ENCODE measurements at regions not wholly inside any gene's neighbourhood (a gene's known extent, or its start where the extent isn't known, plus 50 kb on each side); places are given as distances from the start of the nearest gene placed in this dataset.

DNA sequence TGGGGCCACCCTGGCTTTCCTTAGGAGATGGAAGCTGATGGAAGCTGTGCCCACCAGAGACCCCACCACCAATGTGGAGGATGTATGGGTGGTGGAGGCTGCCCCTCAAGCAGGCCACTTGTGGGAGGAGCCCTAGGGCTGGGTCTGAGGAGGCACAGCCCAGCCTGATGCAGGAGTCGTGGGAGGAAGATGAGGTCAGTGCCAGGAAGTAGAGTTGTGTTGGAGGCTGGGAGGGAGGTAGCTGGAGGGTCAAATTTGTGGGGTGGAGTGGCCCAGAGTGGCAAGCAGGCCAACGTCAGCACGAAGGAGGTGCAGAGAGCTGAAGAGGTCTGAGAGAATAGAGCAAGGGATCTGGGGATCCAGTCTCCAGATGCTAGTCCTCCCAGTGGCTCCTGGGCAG is 119.0 kb upstream of the USP24 start:
- no peak for DNase-seq

DNA sequence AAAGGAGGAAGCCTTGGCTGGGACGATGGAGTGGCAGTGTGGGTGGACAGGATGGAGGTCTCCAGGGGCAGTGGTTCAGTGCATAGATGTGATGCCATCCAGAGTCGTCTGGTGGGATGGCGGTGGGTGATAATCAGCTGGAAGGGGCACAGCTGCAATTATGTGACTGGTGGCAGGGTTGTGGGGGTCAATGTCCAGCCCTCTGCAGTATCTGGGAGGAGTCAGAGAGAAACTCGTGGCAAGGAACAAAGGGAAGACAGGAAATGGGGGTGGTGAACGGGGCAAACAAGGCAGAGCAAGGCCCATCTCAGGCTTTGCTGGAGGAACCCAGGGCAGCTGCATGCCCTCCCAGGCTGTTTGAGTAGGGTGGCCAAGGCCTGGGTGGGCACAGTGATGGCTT is 118.3 kb upstream of the USP24 start:
- no peak for DNase-seq

DNA sequence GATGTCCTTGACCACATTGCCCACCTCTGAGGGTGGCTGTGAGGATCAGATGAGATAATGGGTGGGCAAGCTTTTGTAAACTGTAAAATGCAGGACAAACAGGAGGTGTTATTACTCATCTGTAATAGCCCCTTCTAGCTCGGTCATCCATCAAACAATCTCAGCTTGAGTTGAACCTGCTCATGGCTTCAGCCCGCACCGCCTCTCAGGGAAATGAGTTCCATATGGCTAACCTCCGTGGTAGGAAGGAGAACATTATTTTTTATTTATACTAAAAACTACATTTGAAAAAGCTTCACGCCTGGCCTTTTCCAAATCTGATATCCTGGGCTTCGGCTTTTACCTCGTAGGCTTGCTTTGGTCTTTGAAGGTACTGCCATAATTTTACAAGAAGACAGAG is 116.2 kb upstream of the USP24 start:
- DNase-seq = no peak

DNA sequence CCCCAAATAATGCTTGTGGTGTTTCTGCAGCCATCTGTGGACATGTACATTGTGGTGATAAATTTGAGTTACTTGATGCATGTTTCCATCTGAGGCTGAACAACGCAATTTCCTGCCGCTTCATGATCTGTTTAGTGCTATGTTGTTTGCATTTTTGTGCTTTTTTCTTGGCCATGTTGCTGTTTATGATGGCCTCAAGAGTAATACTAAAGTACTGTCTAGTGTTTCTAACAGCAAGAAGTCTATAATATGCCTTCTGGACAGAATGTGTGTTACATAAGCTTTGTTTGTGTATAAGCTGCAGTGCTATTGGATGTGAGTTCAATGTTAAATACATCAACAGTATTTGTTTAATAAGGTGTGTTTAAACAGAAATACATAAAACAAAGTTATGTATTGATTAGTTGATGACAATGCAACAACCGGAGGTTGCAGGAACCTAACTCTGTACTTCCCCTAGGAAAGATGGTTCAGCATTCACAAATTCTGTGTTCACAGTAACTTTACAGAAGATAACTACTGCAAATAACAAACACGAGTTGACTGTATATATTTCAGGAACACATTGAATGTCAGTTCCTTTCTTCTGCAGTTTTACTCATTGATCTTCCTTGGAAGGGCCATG is 114.8 kb upstream of the USP24 start:
- no peak for DNase-seq

DNA sequence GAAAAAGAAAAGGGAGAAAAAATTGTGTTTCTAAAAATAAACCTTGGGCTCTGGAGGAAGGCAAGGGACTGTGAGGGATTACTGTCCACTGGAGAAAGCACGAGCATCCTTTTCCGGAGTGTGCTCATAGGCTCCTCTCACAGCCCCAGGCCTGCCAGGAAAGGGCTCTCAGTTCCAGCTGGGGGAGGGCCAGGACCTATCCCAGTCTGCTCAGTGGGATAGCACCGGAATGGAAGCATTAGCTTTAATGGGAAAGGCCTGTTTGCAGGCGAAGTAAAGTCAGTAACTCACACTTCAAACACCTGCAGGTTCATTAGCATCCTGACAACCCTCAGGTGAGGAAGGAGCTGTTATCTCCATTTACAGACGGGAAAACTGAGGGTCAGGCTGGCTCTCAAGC is 113.9 kb upstream of the USP24 start:
- no peak for DNase-seq

DNA sequence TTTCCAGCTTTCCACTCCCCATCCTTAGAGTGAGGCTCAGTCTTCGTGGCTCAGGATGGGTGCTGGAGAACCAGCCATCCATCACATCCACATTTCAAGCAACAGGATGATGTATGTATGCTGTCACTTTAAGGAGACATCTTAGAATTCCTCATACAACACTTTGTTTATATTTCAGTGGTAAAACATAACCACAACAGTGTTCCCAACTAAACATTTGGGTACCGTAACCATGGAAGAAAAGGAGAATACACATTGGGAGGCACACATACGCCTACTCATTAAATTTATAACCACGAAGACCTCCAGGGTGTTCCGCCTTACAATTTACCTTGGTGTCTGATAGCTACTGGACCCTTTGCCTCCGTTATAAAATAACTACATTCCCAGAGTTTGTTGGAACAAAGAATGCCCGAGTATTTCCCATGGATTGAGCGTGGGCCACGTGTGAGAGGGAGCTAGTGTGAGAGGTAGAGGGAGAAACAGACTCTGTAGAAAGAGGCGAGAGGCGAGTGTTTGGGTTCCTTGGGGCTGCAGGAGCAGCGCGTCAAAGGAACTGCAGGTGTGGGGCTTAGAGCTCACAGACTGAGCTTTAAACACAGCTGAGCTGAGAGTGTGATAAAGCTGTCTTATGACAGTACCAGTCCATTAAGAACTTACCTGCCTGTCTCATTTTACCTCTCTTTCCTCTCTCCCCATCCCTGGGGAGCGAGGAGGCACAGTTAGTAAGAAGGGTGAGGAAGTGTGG is 111.5 kb upstream of the USP24 start:
- DNase-seq = no peak

DNA sequence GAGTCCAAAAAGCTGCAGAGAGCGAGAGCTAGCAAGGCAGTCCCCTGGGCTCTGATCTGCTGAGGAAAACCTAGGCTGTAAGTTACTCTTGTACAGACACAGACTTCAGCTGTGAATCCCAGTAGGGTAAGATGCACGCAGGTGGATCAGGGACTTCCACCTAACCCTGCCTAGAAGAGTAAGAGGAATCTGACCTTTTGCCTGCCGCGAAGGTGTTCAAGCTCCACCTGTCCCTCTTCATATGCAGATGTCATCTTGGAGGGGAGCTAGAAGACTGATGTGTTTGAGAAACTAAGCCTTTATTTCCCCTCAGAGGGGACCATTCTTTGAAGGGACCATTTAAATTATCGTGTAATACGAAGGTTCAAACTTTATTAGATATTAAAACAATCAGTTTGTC is 108.6 kb upstream of the USP24 start:
- DNase-seq = no peak

DNA sequence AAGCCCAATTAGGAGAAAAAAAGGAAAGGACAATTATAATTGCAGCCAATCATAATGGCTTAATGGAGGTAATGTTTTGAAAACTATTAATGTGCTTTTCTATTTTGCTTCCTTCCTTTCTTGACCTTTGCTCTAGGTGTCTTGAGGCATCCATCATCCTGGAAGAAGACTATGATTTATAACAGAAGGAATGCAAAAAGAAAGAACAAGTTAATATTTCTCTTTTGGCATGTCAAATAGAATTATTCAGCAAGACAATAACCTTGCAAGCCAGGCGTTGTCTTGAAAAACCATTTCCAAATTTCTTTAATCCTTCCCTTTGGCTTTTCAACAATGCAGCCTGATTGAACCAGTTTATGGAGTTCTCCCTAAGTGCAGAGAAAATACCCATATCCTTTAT is 107.7 kb upstream of the USP24 start:
- no peak for DNase-seq

DNA sequence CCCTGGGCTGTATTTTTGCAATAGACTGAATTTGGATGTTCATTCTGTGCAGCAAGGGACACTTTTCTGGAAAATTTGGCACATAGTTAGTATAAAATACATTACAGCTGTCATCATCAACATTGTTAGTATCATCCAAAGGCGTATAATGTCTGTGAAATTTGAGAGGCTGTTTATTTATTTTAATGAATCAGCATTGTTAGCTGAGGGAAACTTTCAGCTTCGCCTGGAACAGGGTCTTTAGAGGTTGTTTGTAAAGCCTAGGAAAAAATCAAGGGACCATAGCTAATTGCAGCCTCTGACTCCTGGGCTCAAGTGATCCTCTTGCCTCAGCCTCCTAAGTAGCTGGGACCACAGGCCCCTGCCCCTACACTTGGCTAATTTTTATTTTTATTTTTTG is 106.8 kb upstream of the USP24 start:
- no peak for DNase-seq

DNA sequence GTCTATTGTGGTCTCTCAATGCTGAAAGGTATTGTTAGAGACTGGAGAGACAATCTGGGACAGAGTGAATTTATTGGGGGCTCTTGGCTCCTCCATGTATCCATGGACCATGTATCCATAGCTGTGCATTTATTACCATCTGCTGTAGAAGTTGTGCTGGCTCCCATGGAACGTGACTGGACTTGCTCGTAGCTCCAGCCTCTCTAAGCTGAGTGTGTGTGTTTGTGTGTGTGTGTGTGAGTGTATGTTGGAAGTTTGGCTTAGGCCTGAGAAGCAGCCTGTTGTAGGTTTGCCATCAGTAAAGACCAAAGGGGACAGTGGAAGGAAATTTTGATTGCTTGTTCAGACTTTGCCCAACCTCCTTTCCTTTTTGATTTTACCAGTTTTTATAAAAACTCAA is 105.7 kb upstream of the USP24 start:
- DNase-seq = no peak

DNA sequence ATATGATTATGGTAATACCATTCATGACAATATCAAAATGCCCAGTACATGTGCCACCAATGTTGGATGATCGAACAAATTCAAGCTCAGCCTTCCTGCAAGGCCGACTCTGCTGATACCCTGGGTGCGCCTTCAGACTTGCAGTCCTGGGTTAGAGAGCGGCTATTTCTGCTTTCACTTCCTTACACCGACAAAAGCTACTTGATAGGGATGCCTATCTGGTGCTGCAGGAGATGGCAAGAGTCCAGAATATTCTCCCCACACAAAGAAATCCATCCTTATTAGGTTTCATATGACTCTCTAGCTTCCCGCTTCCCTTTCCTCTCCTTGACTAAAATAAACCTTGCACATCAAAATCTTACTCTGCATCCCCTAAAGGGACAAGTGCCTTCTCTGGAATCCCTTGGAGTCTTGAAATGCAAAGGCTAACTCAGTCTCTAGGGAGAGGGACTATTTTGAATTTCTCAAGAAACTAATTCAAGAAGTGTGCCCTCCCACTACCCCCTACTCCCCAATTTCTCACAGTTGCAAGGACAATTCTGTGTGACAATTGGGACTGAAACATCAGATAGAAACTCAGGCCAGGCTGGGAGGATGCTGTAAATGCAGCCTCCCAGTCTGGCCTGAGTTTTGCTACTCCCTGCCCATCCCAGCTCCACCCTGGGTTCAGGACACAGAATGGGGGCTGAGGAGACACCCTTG is 103.1 kb upstream of the USP24 start:
- DNase-seq = no peak

DNA sequence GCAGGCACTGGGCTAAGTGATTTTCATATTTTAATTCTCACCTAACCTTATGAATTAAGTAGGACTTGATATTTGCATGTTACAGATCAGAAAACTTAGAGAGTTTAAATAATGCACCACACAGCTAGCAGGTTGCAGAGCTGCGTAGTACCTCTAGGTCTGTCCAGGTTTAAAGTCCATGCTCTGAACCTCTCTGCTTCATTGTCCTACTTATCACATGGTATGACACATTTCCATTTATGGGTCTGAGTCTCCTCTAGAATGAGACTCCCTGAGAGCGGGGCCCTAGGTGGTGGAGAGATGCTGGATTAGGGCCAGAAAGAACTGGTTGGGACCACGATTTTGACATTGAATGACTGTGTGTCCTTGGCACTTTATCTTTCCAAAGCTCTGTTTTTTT is 102.5 kb upstream of the USP24 start:
- DNase-seq = no peak

DNA sequence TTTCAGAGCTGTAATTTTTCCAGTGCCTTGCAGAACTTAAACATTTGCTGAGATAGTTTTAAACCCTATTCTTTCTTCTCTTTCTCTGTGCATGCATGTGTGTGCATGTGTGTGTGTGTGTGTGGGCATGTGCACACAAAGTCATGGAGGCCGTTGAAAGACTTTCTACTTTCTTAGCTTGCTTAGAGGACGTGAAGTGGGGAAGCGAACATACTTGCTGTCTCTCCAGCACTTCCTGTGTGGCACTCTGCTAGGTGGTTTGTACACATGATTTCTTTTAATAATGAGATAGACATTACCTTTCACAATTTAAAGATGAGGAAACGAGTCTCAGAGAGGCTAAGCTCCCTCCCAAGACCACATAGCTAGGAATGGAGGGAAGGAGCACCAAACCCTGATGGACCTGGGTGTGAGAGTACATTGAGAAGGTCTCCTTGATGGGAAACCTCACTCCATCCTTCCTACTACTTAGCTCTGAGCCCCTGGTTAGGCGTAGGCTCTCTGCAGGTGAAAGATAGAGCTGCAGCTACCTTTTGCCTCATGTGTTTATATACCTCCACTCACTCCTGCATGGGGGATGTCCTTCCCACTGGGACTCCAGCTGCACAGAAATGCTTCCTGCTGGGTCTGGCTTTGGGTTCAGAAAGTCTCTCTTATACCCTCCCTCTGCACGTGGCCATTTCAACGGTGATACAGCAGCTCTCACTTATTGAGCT is 101.9 kb upstream of the USP24 start:
- peak; percentile 1 for DNase-seq

DNA sequence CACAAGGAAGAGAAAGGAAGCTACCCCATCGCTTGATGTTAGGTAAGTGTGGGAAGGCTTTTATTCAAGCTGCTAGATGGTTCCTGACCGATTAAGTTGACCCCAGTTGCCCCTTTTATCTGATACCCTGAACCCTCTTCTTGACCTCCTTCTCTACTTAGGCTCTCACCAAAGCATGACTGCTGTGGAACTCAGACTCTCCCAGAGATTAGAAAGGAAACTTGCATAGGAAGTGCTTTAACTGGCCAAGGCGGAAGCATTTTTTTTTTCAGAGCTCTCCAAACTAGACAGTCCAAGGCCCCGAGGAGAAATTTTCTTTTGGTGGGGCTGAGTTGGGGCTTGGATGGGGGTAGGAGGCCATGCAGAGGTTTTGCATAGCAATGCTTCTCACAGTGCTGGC is 101.3 kb upstream of the USP24 start:
- DNase-seq = no peak

DNA sequence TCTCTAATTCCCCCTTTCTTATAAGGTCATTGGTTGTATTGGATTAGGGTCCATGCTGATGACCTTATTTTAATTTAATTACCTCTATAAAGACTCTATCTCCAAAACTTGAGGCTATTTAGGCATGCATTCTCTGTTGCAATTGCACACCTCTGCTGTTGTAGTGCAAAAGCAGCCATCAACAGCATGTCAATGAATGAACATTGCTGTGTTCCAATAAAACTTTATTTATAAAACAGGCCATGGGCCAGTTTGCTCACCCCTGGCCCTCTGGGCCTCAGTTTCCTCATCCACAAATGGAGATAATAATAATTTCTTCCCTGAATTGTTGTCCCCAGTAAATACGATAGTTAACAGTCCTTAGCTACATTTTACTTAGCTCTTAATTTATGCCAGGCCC is 100.4 kb upstream of the USP24 start:
- DNase-seq = no peak

DNA sequence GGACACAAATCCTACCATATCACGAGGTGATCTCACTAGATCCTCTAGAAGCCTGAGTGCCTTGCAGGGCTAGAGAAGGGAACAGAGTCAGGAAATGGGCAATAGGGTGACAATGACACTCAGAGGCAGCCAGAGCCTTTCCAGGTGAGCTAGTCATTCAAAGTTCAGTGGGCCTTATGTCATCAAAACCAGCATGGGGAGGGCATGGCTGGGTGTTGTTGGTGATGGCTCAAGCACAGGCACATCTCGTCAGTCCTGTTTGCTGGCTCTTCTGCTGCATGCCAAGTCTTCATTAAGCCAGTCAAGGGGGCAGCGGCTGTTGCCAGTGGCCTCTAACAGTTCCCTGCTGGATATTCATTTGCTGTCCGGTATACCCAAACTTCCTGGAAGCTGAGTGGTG is 99.6 kb upstream of the USP24 start:
- no peak for DNase-seq

DNA sequence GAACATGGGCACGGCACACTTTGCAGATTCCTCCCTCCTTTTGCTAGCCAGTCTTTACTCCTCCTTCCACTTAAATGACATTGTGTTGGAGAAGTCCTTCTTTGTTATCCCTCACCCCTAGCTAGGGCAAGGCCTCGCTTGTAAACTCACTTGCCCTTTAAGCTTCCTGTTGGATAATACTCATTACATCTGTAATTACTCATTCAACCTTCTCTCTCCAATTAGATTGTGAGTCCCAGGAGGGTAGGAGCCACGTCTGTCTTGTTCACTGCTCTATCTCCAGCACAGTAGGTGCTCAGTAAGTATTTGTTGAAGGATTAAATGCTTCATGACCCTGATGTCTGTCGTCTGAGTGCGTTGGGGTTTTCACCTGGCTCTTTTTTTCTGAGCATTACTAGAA is 98.7 kb upstream of the USP24 start:
- peak; percentile 83 for DNase-seq

DNA sequence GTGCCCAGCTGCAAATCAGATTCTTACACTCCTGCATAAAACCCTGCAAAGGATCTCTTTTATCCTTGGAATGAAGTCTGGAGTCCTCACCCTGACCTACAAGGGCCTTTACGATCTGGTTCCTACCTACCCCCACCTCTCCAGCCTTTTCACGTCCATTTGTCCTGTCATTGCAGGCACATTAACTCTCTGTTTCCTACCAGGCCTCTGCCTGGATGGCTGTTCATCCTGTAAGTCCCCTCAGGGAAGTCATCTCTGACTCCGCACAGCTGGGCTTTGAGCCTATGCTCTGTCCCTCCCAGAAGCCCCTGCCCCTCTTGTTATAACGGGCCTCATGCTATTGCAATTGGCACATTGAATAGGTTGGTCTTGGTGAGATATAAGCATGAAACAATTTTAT is 96.8 kb upstream of the USP24 start:
- DNase-seq = no peak

DNA sequence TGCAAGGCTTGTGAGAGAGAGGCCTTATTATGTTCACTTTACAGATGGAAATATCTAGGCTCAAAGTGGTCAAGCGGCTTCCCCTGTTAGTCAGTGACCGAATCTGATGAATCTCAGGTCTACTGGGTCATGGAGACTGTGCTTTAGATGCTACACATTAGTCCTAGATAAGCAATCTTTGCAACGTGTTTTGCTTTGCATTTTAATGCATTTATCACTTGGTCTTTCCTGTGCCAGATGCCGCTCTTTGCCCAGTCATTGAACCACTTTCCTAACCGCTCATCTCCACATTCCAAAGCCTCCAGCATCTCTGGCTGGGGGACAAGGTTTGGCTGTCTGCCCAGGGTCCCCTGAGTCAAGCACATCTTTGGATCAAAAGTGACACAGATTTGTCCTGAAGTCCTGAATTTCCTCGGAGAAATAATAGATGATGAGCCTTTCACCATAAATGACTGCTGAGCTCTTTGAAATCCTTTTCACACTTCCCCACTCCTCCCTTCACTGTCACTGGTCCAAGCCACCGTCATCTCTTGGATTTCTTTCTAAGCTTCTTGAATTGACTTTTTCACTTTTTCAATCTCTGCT is 96.0 kb upstream of the USP24 start:
- DNase-seq = no peak

DNA sequence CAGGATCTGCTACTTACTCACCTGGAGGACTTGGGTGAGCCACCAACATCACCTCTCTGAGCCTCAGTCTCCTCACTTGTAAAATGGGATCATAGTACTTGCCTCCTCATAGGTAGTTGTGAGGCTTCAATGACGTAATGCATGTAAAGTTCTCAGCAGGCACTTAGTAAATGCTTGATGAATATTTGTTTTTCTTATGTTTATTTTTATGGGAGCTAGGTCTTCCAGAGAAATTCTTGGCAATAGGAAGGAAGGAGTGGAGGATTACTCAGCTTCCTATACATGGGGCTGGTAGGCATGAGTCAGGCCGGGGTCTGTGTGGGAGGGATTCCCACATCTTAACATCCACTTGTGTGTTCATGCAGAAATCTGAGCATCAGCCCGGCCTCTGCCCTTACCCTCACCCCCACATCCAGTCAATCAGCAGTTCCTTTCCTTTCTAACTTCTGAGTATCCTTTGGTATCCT is 95.4 kb upstream of the USP24 start:
- DNase-seq = no peak

DNA sequence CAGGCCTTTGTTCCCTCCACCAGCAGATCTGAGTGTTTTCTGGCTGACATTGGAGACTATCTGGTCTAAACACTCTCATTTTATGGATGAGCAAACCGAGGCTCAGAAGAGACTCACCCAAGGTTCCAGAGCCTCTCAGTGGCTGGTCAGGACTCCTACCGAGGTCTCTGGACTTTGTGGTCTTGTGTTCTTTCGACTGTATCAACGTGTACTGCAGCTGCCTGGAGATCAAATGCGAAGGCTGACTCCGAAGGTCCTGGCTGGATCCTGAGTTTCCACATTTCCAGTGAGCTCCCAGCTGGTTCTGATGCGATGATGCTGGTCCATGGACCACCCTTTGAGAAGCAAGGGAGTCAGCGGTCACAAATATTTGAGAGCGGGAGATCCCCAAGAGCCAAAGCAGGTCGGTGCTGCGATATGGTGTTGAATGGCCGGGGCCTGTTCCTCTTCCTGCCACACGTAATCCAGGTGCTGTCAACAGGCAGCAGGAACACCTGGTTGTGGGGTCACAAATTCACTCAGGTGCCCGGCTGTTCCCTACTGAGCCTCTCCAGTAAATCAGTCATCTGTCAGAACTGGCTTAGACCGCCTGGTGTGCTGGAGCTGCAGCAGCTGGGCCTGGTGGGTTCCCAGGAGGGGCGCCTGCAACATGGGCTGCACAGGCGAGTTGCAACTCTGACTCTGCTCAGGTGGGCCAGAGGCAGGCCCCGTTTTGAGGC is 94.8 kb upstream of the USP24 start:
- DNase-seq = no peak

DNA sequence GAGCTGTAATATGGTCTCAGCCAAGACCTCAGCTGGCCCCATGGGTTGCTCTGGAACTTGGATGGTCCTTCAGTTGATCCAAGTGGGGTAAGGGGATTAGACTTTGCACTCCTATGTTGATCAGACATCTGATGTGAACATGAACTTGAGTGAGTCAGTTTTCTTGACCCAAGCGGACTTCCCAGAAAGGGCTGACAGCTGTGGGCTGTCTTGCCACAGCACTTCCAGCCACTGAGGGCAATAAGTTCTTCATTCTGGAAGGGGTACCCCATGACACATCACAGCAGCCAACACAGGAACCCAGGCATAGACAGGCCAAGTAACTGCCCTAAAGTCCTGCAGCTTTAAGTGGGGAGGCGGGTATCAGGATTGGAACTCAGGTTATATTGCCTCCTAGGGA is 93.9 kb upstream of the USP24 start:
- DNase-seq = no peak

DNA sequence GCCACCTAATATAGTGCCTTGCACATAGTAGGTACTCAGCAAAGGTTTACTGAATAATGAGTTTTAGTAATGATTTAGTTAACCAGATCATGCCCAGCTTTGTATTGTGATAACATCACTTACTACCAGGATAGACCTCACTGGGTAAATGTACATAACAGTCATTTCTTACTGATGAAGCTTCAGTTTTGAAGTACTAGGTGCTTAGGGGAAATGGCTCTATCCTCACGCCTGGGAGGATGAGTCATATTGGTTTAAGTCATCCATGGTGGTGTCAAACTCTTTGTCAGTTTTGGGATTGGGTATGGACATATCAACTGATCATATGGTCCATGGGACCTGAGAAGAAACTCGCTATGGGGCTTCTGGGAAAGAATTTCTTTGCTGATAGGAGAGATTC is 90.6 kb upstream of the USP24 start:
- no peak for DNase-seq

Measured in NCI-H69 (cell line).